RWPE2 (cell line): ENCODE measurements at regions not wholly inside any gene's neighbourhood (a gene's known extent, or its start where the extent isn't known, plus 50 kb on each side); places are given as distances from the start of the nearest gene placed in this dataset.

Experiments
- ATAC-seq: fragments of 200-7000 bp; cut with Tn5 transposase; 3 replicates; pipeline ENCODE4 v1.9.1; 2021; ENCODE audit warnings: low read depth
- DNase-seq: peaks from one replicate; pipeline ENCODE4 v3.0.0-alpha.2; 2020; ENCODE audit warnings: low spot score
- H3K27ac ChIP-seq: fragments of 450-650 bp; 2 replicates; pipeline ENCODE4 v1.5.1; 2017; ENCODE audit warnings: mild to moderate bottlenecking; ENCODE audit not compliant: poor library complexity, severe bottlenecking
- H3K27me3 ChIP-seq: fragments of 250-450 bp; sonication (Bioruptor Pico); 2 replicates; pipeline ENCODE4 v1.5.1; 2021; ENCODE audit warnings: mild to moderate bottlenecking, moderate library complexity; ENCODE audit not compliant: insufficient read depth, poor library complexity, severe bottlenecking
- H3K36me3 ChIP-seq: fragments of 250-450 bp; sonication (Bioruptor Pico); 2 replicates; pipeline ENCODE4 v1.5.1; 2020; ENCODE audit warnings: low read depth, mild to moderate bottlenecking, moderate library complexity
- H3K4me1 ChIP-seq: fragments of 250-450 bp; sonication (Bioruptor Pico); 2 replicates; pipeline ENCODE4 v1.5.1; 2021; ENCODE audit warnings: mild to moderate bottlenecking, moderate library complexity; ENCODE audit not compliant: insufficient read depth, poor library complexity, severe bottlenecking
- H3K4me3 ChIP-seq: fragments of 250-450 bp; sonication (Bioruptor Pico); 2 replicates; pipeline ENCODE4 v1.5.1; 2021; ENCODE audit warnings: mild to moderate bottlenecking, moderate library complexity; ENCODE audit not compliant: severe bottlenecking
- H3K9me3 ChIP-seq: fragments of 250-450 bp; sonication (Bioruptor Pico); 2 replicates; pipeline ENCODE4 v1.5.1; 2021; ENCODE audit warnings: mild to moderate bottlenecking, moderate library complexity; ENCODE audit not compliant: severe bottlenecking
- CTCF ChIP-seq: fragments of 450-650 bp; IDR thresholded peaks from one replicate; pipeline ENCODE4 v1.5.1; 2017; ENCODE audit warnings: mild to moderate bottlenecking, moderate library complexity; ENCODE audit not compliant: poor library complexity, severe bottlenecking

GRCh38 chr2:118403658-118404451, 315.6 kb downstream of the INSIG2 start:
- Histone ChIP-seq H3K36me3 (no peaks in the 10 kb centered on the region), H3K4me3 (no peak overlapping the region), H3K4me1 (peaks cover 12% of the 10 kb centered on the region), H3K27ac (peak overlapping the region; percentile 8), H3K9me3 (peaks cover 2% of the 10 kb centered on the region), H3K27me3 (no peaks in the 10 kb centered on the region)
- DNase-seq (no peak), ATAC-seq (peak; percentile 72; the same call in 2 of the 3 replicates)
- no peak for TF ChIP-seq CTCF

- no peak for DNase-seq
- Histone ChIP-seq H3K9me3 (no peaks in the 10 kb centered on the region), H3K27ac (peak overlapping the region; percentile 83), H3K4me1 (peaks cover 25% of the 10 kb centered on the region), H3K27me3 (no peaks in the 10 kb centered on the region), H3K36me3 (no peaks in the 10 kb centered on the region), H3K4me3 (no peak overlapping the region)
- peak; percentile 39 for ATAC-seq
- TF ChIP-seq CTCF: no peak
Measured at GRCh38 chr2:118388771-118389170, 300.5 kb downstream of the INSIG2 start.

GRCh38 chr2:118387509-118387908, 299.2 kb downstream of the INSIG2 start:
- Histone ChIP-seq H3K9me3 (no peaks in the 10 kb centered on the region), H3K36me3 (no peaks in the 10 kb centered on the region), H3K27ac (peak overlapping the region; percentile 83), H3K4me1 (peaks cover 25% of the 10 kb centered on the region), H3K27me3 (no peaks in the 10 kb centered on the region), H3K4me3 (no peak overlapping the region)
- TF ChIP-seq CTCF: no peak
- ATAC-seq: peak; percentile 62
- no peak for DNase-seq

GRCh38 chr2:118386641-118387302, 298.5 kb downstream of the INSIG2 start:
- peak overlapping the region; percentile 83 for H3K27ac ChIP-seq
- peak; percentile 96 for ATAC-seq
- H3K27me3 ChIP-seq: no peaks in the 10 kb centered on the region
- peaks cover 25% of the 10 kb centered on the region for H3K4me1 ChIP-seq
- H3K4me3 ChIP-seq: no peak overlapping the region
- peak; percentile 66 for DNase-seq
- TF ChIP-seq CTCF: no peak
- H3K9me3 ChIP-seq: no peaks in the 10 kb centered on the region
- H3K36me3 ChIP-seq: no peaks in the 10 kb centered on the region
